H9 (cell line): ENCODE measurements at regions not wholly inside any gene's neighbourhood (a gene's known extent, or its start where the extent isn't known, plus 50 kb on each side); places are given as distances from the start of the nearest gene placed in this dataset.

Experiments used
- DNase-seq: peaks from one replicate; pipeline ENCODE4 v3.0.0-alpha.2; 2017
- H2AFZ ChIP-seq: one replicate; pipeline ENCODE4 v1.6.1; 2013; ENCODE audit warnings: mild to moderate bottlenecking, low read length, control low read depth, moderate library complexity
- H2AK5ac ChIP-seq: 2 replicates; pipeline ENCODE4 v1.6.1; 2013; ENCODE audit warnings: low read length, control low read depth, mixed read lengths; ENCODE audit not compliant: insufficient read length
- H2BK120ac ChIP-seq: one replicate; pipeline ENCODE4 v1.6.1; 2013; ENCODE audit warnings: low read depth, mild to moderate bottlenecking, low read length, control low read depth, inconsistent platforms; ENCODE audit not compliant: poor library complexity, severe bottlenecking
- H2BK12ac ChIP-seq: 2 replicates; pipeline ENCODE4 v1.6.1; 2013; ENCODE audit warnings: low read length, control low read depth, mixed read lengths, low read depth; ENCODE audit not compliant: insufficient read length
- H2BK15ac ChIP-seq: 2 replicates; pipeline ENCODE4 v1.6.1; 2013; ENCODE audit warnings: low read depth, low read length, control low read depth
- H2BK20ac ChIP-seq: one replicate; pipeline ENCODE4 v1.6.1; 2013; ENCODE audit warnings: low read depth, mild to moderate bottlenecking, low read length, control low read depth, inconsistent platforms; ENCODE audit not compliant: poor library complexity, severe bottlenecking
- H2BK5ac ChIP-seq: 2 replicates; pipeline ENCODE4 v1.6.1; 2013; ENCODE audit warnings: low read length, control low read depth, mixed read lengths; ENCODE audit not compliant: insufficient read length
- H3K14ac ChIP-seq: 2 replicates; pipeline ENCODE4 v1.6.1; 2013; ENCODE audit warnings: low read length, control low read depth; ENCODE audit not compliant: insufficient read depth
- H3K18ac ChIP-seq: 2 replicates; pipeline ENCODE4 v1.6.1; 2013; ENCODE audit warnings: low read depth, mild to moderate bottlenecking, mixed read lengths, low read length, control low read depth; ENCODE audit not compliant: insufficient read length
- H3K23ac ChIP-seq: 2 replicates; pipeline ENCODE4 v1.6.1; 2013; ENCODE audit warnings: low read length, control low read depth, mixed read lengths, low read depth; ENCODE audit not compliant: insufficient read length
- H3K23me2 ChIP-seq: 2 replicates; pipeline ENCODE4 v1.6.1; 2013; ENCODE audit warnings: low read depth, mild to moderate bottlenecking, mixed read lengths, low read length, control low read depth; ENCODE audit not compliant: insufficient read length, poor library complexity, severe bottlenecking
- H3K27ac ChIP-seq: 2 replicates; pipeline ENCODE4 v1.5.1; 2013; ENCODE audit warnings: low read length, control low read depth, mixed read lengths, low read depth; ENCODE audit not compliant: insufficient read length
- H3K27me3 ChIP-seq: 2 replicates; pipeline ENCODE4 v1.6.1; 2013; ENCODE audit warnings: low read length, control low read depth, inconsistent platforms; ENCODE audit not compliant: insufficient read depth
- H3K4ac ChIP-seq: 2 replicates; pipeline ENCODE4 v1.6.1; 2013; ENCODE audit warnings: low read depth, mild to moderate bottlenecking, control low read depth, inconsistent platforms, low read length, moderate library complexity
- H3K4me1 ChIP-seq: 2 replicates; pipeline ENCODE4 v1.6.1; 2013; ENCODE audit warnings: low read length, control low read depth, inconsistent platforms; ENCODE audit not compliant: insufficient read depth
- H3K4me2 ChIP-seq: 2 replicates; pipeline ENCODE4 v1.6.1; 2013; ENCODE audit warnings: low read length, control low read depth, mixed read lengths; ENCODE audit not compliant: insufficient read length, insufficient read depth
- H3K56ac ChIP-seq: 2 replicates; pipeline ENCODE4 v1.6.1; 2013; ENCODE audit warnings: low read depth, mild to moderate bottlenecking, mixed read lengths, low read length, control low read depth; ENCODE audit not compliant: insufficient read length
- H3K79me1 ChIP-seq: 2 replicates; pipeline ENCODE4 v1.6.1; 2013; ENCODE audit warnings: low read depth, mild to moderate bottlenecking, moderate library complexity, low read length, control low read depth, inconsistent platforms; ENCODE audit not compliant: insufficient read depth, poor library complexity, severe bottlenecking
- H3K79me2 ChIP-seq: 2 replicates; pipeline ENCODE4 v1.6.1; 2013; ENCODE audit warnings: low read length, control low read depth, inconsistent platforms; ENCODE audit not compliant: insufficient read depth
- H3K9ac ChIP-seq: 2 replicates; pipeline ENCODE4 v1.6.1; 2013; ENCODE audit warnings: low read length, control low read depth, mixed read lengths; ENCODE audit not compliant: insufficient read length; ENCODE audit errors: extremely low read depth
- H3K9me3 ChIP-seq: one replicate; pipeline ENCODE4 v1.6.1; 2013; ENCODE audit warnings: low read depth, low read length, inconsistent platforms; ENCODE audit not compliant: control insufficient read depth
- H3T11ph ChIP-seq: one replicate; pipeline ENCODE4 v1.6.1; 2013; ENCODE audit warnings: mild to moderate bottlenecking, low read length, control low read depth, inconsistent platforms
- H4K20me1 ChIP-seq: one replicate; pipeline ENCODE4 v1.6.1; 2013; ENCODE audit not compliant: control insufficient read depth, insufficient read length, insufficient read depth
- H4K5ac ChIP-seq: 2 replicates; pipeline ENCODE4 v1.6.1; 2013; ENCODE audit warnings: low read depth, mild to moderate bottlenecking, mixed read lengths, low read length, control low read depth; ENCODE audit not compliant: insufficient read length
- H4K8ac ChIP-seq: replicated peaks from 2 replicates; pipeline ENCODE4 v1.6.1; 2013; ENCODE audit warnings: low read length, control low read depth, mixed read lengths, low read depth; ENCODE audit not compliant: insufficient read length
- H4K91ac ChIP-seq: 2 replicates; pipeline ENCODE4 v1.6.1; 2013; ENCODE audit warnings: low read depth, mild to moderate bottlenecking, moderate library complexity, mixed read lengths, low read length, control low read depth; ENCODE audit not compliant: insufficient read length
- H3K27ac Mint-ChIP-seq, 3 experiments: 2 replicates in 2 of 3; 3 replicates in 1 of 3; pipeline ENCODE4 v1.8.0; 2020 to 2021; ENCODE audit warnings: mixed read lengths in 3 of 3, mild to moderate bottlenecking in 1 of 3, moderate library complexity in 1 of 3
- H3K27me3 Mint-ChIP-seq: 2 replicates; pipeline ENCODE4 v1.8.0; 2021; ENCODE audit warnings: low read depth, mild to moderate bottlenecking, moderate library complexity, mixed read lengths
- H3K36me3 Mint-ChIP-seq, 3 experiments: 2 replicates in 2 of 3; 3 replicates in 1 of 3; pipeline ENCODE4 v1.8.0; 2020 to 2021; ENCODE audit warnings: low read depth in 3 of 3, mixed read lengths in 3 of 3; ENCODE audit not compliant: insufficient read depth in 1 of 3
- H3K4me1 Mint-ChIP-seq, 2 experiments: 2 replicates each; pipeline ENCODE4 v1.8.0; 2020; ENCODE audit warnings: mixed read lengths in 2 of 2
- H3K4me3 Mint-ChIP-seq, 2 experiments: 2 replicates in 1 of 2; 3 replicates in 1 of 2; pipeline ENCODE4 v1.8.0; 2020 to 2021; ENCODE audit warnings: mild to moderate bottlenecking in 2 of 2, mixed read lengths in 2 of 2, moderate library complexity in 1 of 2
- H3K9me3 Mint-ChIP-seq, 2 experiments: 2 replicates in 1 of 2; 3 replicates in 1 of 2; pipeline ENCODE4 v1.8.0; 2020; ENCODE audit warnings: mild to moderate bottlenecking in 2 of 2, mixed read lengths in 2 of 2, moderate library complexity in 1 of 2
- WGBS: extraction: QIAGEN DNeasy Blood & Tissue Kit; methylation state at CpG from one replicate; pipeline ENCODE4 v1.1.7; 2013; ENCODE audit warnings: missing lambda C conversion rate, low lambda C conversion rate, mixed read lengths; ENCODE audit not compliant: insufficient read length; ENCODE audit errors: extremely low coverage; 5-methylcytosine and 5-hydroxymethylcytosine counted together
- TF ChIP-seq, protein P1 (sequence below): fragments of 200-600 bp; sonication (generic); conservative IDR thresholded peaks from 3 replicates; pipeline ENCODE4 v1.8.0; 2021; ENCODE audit warnings: antibody characterized with exemption, mild to moderate bottlenecking

DNA sequence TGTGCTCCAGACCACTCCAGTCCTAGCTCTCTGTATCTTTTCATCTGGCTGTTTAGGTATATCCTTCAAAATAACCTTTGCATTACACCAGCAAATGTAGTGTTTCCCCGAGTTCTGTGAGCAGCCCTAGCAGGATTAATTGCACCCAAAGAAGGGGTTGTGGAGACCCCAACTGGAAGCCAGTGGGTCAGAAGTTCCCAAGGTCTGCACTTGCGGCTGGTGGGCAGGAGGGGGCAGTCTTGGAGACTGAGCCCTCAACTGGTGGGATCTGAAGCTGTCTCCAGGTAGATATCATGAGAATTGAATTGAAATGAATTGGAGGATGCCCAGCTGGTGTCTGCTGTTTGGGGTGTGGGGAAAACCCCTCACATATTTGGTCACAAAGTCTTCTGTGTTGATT is 1485.3 kb upstream of the TENM3 start:
- H3K79me2 ChIP-seq = no peaks in the 10 kb centered on the region
- no peak overlapping the region for H3K27ac ChIP-seq
- H4K8ac ChIP-seq = no peak overlapping the region
- WGBS = no CpG with 5 or more reads among the region's 2 CpGs
- H3K9me3 ChIP-seq = no peaks in the 10 kb centered on the region
- Mint-ChIP-seq H3K4me1 (no peaks in the 10 kb centered on the region), H3K4me3 (no peak overlapping the region), H3K9me3 (peaks cover 8 to 10% of the 10 kb centered on the region in 2 experiments; a peak in 4 of 5 replicates), H3K27me3 (no peaks in the 10 kb centered on the region), H3K27ac (no peak overlapping the region), H3K36me3 (peaks cover 6 to 9% (median 7%) of the 10 kb centered on the region in 3 experiments)
- no peak overlapping the region for H2BK5ac ChIP-seq
- TF ChIP-seq, protein P1, sequence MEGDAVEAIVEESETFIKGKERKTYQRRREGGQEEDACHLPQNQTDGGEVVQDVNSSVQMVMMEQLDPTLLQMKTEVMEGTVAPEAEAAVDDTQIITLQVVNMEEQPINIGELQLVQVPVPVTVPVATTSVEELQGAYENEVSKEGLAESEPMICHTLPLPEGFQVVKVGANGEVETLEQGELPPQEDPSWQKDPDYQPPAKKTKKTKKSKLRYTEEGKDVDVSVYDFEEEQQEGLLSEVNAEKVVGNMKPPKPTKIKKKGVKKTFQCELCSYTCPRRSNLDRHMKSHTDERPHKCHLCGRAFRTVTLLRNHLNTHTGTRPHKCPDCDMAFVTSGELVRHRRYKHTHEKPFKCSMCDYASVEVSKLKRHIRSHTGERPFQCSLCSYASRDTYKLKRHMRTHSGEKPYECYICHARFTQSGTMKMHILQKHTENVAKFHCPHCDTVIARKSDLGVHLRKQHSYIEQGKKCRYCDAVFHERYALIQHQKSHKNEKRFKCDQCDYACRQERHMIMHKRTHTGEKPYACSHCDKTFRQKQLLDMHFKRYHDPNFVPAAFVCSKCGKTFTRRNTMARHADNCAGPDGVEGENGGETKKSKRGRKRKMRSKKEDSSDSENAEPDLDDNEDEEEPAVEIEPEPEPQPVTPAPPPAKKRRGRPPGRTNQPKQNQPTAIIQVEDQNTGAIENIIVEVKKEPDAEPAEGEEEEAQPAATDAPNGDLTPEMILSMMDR = peak; percentile 18; the same call in 2 of the 3 replicates
- H3T11ph ChIP-seq = no peak overlapping the region
- no peak overlapping the region for H2AK5ac ChIP-seq
- H4K5ac ChIP-seq = no peak overlapping the region
- H2BK20ac ChIP-seq = no peak overlapping the region
- H3K79me1 ChIP-seq = no peaks in the 10 kb centered on the region
- no peak overlapping the region for H3K18ac ChIP-seq
- peaks cover 5% of the 10 kb centered on the region for H4K20me1 ChIP-seq
- no peak overlapping the region for H2AFZ ChIP-seq
- no peak overlapping the region for H2BK120ac ChIP-seq
- H3K23ac ChIP-seq = no peak overlapping the region
- no peaks in the 10 kb centered on the region for H3K27me3 ChIP-seq
- no peak overlapping the region for H2BK15ac ChIP-seq
- H3K4me2 ChIP-seq = no peak overlapping the region
- no peak for DNase-seq
- H4K91ac ChIP-seq = no peak overlapping the region
- H2BK12ac ChIP-seq = no peak overlapping the region
- H3K23me2 ChIP-seq = no peaks in the 10 kb centered on the region
- no peak overlapping the region for H3K9ac ChIP-seq
- no peak overlapping the region for H3K4ac ChIP-seq
- no peak overlapping the region for H3K14ac ChIP-seq
- no peak overlapping the region for H3K56ac ChIP-seq
- H3K4me1 ChIP-seq = no peaks in the 10 kb centered on the region
